ENCODE measurements at regions not wholly inside any gene's neighbourhood (a gene's known extent, or its start where the extent isn't known, plus 50 kb on each side); places are given as distances from the start of the nearest gene placed in this dataset.

DNA sequence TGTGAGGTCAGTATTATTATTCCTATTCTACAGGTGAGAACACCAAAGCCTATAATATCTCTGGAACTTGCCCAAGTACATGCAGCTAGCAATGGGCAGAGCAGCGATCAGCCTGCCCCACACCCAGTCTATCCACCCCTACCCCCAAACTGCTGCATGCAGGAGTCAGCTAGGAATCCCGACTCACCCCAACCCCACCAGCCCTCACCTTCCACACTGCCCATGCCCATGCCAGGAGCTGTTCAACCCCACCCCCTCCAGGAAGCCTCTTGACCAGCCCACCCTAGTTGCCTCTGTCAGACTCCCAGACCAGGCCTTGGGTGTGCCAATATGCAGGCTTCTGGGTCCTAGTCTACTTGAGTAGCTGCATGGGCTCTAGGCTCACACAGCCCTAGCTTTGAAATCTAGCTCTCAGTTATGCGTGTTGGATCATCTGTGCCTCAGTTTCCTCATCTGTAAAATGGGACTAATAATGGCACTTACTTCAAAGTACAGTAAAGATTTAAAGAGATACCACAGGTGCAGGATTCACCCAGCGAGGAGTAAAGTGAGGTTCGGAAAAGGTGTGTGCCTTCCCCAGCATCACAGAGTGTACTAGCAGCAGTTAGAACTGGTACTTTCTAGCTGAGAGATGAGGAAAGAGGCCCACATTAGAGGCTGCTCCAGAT lies 173.2 kb downstream of the VEGFA start:
- Histone ChIP-seq H3K4me2 (ENCODE audit: insufficient read depth, low read length) (no peak overlapping the region), H3K4me3 (ENCODE audit: low read depth in 1 of 2, low read length in 2 of 2) (no peak overlapping the region), H3K79me2 (ENCODE audit: insufficient read depth, low read length) (no peaks in the 10 kb centered on the region), H3K27ac (ENCODE audit: low read length) (no peak overlapping the region), H3K9me3 (ENCODE audit: insufficient read depth, low read length, severe bottlenecking) (peaks cover 14% of the 10 kb centered on the region), H3K9ac (ENCODE audit: low read depth, low read length) (no peak overlapping the region), H3K27me3 (ENCODE audit: insufficient read depth, low read length, poor library complexity) (no peaks in the 10 kb centered on the region), H4K20me1 (ENCODE audit: insufficient read depth, low read length) (no peaks in the 10 kb centered on the region), H3K4me1 (ENCODE audit: insufficient read depth, low read length) (no peaks in the 10 kb centered on the region), H2AFZ (ENCODE audit: low read depth, low read length) (no peak overlapping the region), H3K36me3 (ENCODE audit: insufficient read depth, low read length) (no peaks in the 10 kb centered on the region)
- TF ChIP-seq, protein P1, sequence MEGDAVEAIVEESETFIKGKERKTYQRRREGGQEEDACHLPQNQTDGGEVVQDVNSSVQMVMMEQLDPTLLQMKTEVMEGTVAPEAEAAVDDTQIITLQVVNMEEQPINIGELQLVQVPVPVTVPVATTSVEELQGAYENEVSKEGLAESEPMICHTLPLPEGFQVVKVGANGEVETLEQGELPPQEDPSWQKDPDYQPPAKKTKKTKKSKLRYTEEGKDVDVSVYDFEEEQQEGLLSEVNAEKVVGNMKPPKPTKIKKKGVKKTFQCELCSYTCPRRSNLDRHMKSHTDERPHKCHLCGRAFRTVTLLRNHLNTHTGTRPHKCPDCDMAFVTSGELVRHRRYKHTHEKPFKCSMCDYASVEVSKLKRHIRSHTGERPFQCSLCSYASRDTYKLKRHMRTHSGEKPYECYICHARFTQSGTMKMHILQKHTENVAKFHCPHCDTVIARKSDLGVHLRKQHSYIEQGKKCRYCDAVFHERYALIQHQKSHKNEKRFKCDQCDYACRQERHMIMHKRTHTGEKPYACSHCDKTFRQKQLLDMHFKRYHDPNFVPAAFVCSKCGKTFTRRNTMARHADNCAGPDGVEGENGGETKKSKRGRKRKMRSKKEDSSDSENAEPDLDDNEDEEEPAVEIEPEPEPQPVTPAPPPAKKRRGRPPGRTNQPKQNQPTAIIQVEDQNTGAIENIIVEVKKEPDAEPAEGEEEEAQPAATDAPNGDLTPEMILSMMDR (IDR thresholded peaks at IDR 0.05; ENCODE audit: borderline replicate concordance, extremely low read depth, low read length, poor library complexity, severe bottlenecking), result no peak
- no peak for TF ChIP-seq EZH2 (IDR thresholded peaks at IDR 0.05; ENCODE audit: borderline replicate concordance, low read depth, low read length, severe bottlenecking)
- no peak for ATAC-seq (ENCODE audit: insufficient read depth, low read depth)
- DNase-seq, result peak; percentile 2

DNA sequence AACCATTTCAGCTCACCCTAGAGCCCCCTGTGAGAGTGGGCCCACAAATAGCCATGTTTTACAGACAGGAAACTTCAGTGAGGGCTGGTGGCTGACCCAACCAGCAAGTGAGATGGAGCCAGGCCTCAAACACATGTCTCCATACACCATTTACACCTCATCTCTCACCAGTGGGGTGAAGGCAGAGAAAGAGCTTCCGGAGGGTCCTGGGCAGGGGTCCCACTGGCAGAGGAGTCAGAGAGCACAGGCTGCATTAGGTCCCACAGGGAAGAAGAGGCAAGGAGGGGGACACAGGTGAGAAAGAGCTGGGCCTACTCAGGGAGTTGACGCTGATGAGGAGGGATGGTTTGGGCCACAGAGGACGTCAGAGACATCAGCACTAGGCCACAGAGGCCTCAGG lies 172.6 kb downstream of the VEGFA start:
- Histone ChIP-seq H3K36me3 (ENCODE audit: insufficient read depth, low read length) (no peaks in the 10 kb centered on the region), H4K20me1 (ENCODE audit: insufficient read depth, low read length) (no peaks in the 10 kb centered on the region), H3K27ac (ENCODE audit: low read length) (no peak overlapping the region), H2AFZ (ENCODE audit: low read depth, low read length) (no peak overlapping the region), H3K9ac (ENCODE audit: low read depth, low read length) (no peak overlapping the region), H3K4me1 (ENCODE audit: insufficient read depth, low read length) (no peaks in the 10 kb centered on the region), H3K9me3 (ENCODE audit: insufficient read depth, low read length, severe bottlenecking) (peaks cover 14% of the 10 kb centered on the region), H3K27me3 (ENCODE audit: insufficient read depth, low read length, poor library complexity) (no peaks in the 10 kb centered on the region), H3K79me2 (ENCODE audit: insufficient read depth, low read length) (no peaks in the 10 kb centered on the region), H3K4me2 (ENCODE audit: insufficient read depth, low read length) (no peak overlapping the region), H3K4me3 (ENCODE audit: low read depth in 1 of 2, low read length in 2 of 2) (no peak overlapping the region)
- DNase-seq (peak; percentile 2), ATAC-seq (ENCODE audit: insufficient read depth, low read depth) (no peak)
- TF ChIP-seq, protein P1 (IDR thresholded peaks at IDR 0.05; ENCODE audit: borderline replicate concordance, extremely low read depth, low read length, poor library complexity, severe bottlenecking), result no peak
- TF ChIP-seq EZH2 (IDR thresholded peaks at IDR 0.05; ENCODE audit: borderline replicate concordance, low read depth, low read length, severe bottlenecking), result no peak

DNA sequence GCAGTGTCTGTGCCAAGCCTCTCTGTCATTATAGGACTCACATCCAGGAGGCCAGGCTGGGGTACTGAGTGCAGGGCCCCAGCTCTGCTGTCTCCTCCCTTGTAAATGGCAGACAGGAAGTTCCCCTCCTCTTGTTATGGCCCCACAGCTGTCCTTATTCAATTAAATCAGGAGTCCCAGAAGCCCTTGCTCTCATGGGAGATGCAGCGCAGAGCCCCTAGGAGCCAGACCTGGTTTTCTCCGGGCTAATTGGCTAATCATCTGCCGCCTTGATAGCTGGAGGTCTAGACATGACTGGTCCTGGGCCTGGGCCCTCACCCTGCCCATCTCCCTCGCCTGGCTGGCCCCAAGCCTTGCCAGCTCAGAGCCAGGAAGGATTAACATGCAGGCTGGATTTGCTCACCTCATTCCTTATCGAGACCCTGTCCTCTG lies 172.0 kb downstream of the VEGFA start:
- TF ChIP-seq EZH2 (IDR thresholded peaks at IDR 0.05; ENCODE audit: borderline replicate concordance, low read depth, low read length, severe bottlenecking), result no peak
- Histone ChIP-seq H3K4me1 (ENCODE audit: insufficient read depth, low read length) (no peaks in the 10 kb centered on the region), H3K4me2 (ENCODE audit: insufficient read depth, low read length) (no peak overlapping the region), H3K27ac (ENCODE audit: low read length) (no peak overlapping the region), H3K4me3 (ENCODE audit: low read depth in 1 of 2, low read length in 2 of 2) (no peak overlapping the region), H3K27me3 (ENCODE audit: insufficient read depth, low read length, poor library complexity) (no peaks in the 10 kb centered on the region), H3K36me3 (ENCODE audit: insufficient read depth, low read length) (no peaks in the 10 kb centered on the region), H3K9me3 (ENCODE audit: insufficient read depth, low read length, severe bottlenecking) (peaks cover 14% of the 10 kb centered on the region), H2AFZ (ENCODE audit: low read depth, low read length) (no peak overlapping the region), H3K79me2 (ENCODE audit: insufficient read depth, low read length) (no peaks in the 10 kb centered on the region), H4K20me1 (ENCODE audit: insufficient read depth, low read length) (no peaks in the 10 kb centered on the region), H3K9ac (ENCODE audit: low read depth, low read length) (no peak overlapping the region)
- DNase-seq (peak; percentile 13), ATAC-seq (ENCODE audit: insufficient read depth, low read depth) (peak; percentile 64)

DNA sequence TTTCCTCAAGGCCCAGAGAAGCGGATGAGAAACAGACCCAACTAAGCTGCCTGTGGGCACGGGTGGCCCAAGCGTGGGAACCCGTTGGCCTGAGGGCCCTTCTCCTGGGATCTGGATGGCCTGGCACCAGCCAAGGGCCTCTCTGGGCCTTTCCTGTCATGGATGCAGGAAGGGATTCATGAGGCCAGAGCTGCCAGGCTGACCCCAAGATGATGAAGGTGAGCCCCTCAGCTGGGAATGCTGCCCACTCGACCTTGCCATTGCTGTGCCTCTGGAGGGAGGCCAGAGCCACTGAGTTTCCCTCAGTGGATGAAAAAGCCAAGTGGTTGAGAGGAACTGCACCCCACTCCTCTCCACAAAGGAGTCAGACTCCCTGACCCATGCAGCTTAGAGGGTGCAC lies 171.2 kb downstream of the VEGFA start:
- H3K27ac ChIP-seq (ENCODE audit: low read length), result no peak overlapping the region

More for the DNA sequence above, 171.2 kb downstream of the VEGFA start:
- Histone ChIP-seq H3K4me3 (ENCODE audit: low read depth in 1 of 2, low read length in 2 of 2) (no peak overlapping the region), H2AFZ (ENCODE audit: low read depth, low read length) (no peak overlapping the region), H3K79me2 (ENCODE audit: insufficient read depth, low read length) (no peaks in the 10 kb centered on the region), H3K36me3 (ENCODE audit: insufficient read depth, low read length) (no peaks in the 10 kb centered on the region), H3K4me1 (ENCODE audit: insufficient read depth, low read length) (no peaks in the 10 kb centered on the region), H3K9ac (ENCODE audit: low read depth, low read length) (no peak overlapping the region), H4K20me1 (ENCODE audit: insufficient read depth, low read length) (0 out of 2 replicates have a peak, but pooled peaks cover 2% of the 10 kb centered on the region), H3K9me3 (ENCODE audit: insufficient read depth, low read length, severe bottlenecking) (peaks cover 14% of the 10 kb centered on the region), H3K4me2 (ENCODE audit: insufficient read depth, low read length) (no peak overlapping the region), H3K27me3 (ENCODE audit: insufficient read depth, low read length, poor library complexity) (no peaks in the 10 kb centered on the region)
- no peak for ATAC-seq (ENCODE audit: insufficient read depth, low read depth)
- DNase-seq, result peak; percentile 2
- TF ChIP-seq, protein P1 (IDR thresholded peaks at IDR 0.05; ENCODE audit: borderline replicate concordance, extremely low read depth, low read length, poor library complexity, severe bottlenecking), result no peak
- no peak for TF ChIP-seq EZH2 (IDR thresholded peaks at IDR 0.05; ENCODE audit: borderline replicate concordance, low read depth, low read length, severe bottlenecking)

Measured in DND-41 (cell line).